Liver (tissue), 7 donors: ENCODE measurements at regions not wholly inside any gene's neighbourhood (a gene's known extent, or its start where the extent isn't known, plus 50 kb on each side); places are given as distances from the start of the nearest gene placed in this dataset.

Experiments
- DNase-seq: peaks from one replicate; pipeline ENCODE4 v3.0.0-alpha.2; 2017; ENCODE audit warnings: low spot score
- H3K27ac ChIP-seq, 2 donors: one replicate each; pipeline ENCODE4 v1.7.0; 2013; ENCODE audit warnings: inconsistent platforms in 2 of 2, low read length in 2 of 2, control low read depth in 1 of 2, low read depth in 1 of 2, mild to moderate bottlenecking in 1 of 2
- H3K27me3 ChIP-seq, 4 donors: one replicate each; pipeline versions ENCODE4 v1.6.1 to v1.7.0; 2013; ENCODE audit warnings: low read length in 3 of 4, inconsistent platforms in 1 of 4, mild to moderate bottlenecking in 1 of 4, moderate library complexity in 1 of 4; ENCODE audit not compliant: control insufficient read depth in 4 of 4, insufficient read depth in 4 of 4
- H3K36me3 ChIP-seq, 4 donors: one replicate each; pipeline versions ENCODE4 v1.6.1 to v1.7.0; 2013; ENCODE audit warnings: low read length in 3 of 4, mild to moderate bottlenecking in 3 of 4, low read depth in 1 of 4, moderate library complexity in 1 of 4; ENCODE audit not compliant: control insufficient read depth in 4 of 4, insufficient read depth in 3 of 4
- H3K4me1 ChIP-seq, 4 donors: one replicate each; pipeline versions ENCODE4 v1.6.1 to v1.7.0; 2013; ENCODE audit warnings: low read length in 3 of 4, mild to moderate bottlenecking in 3 of 4, moderate library complexity in 1 of 4; ENCODE audit not compliant: control insufficient read depth in 4 of 4, insufficient read depth in 4 of 4
- H3K4me3 ChIP-seq, 3 donors: one replicate each; pipeline versions ENCODE4 v1.6.1 to v1.7.0; 2013; ENCODE audit warnings: low read length in 3 of 3, control low read depth in 1 of 3, low read depth in 1 of 3, mild to moderate bottlenecking in 1 of 3
- H3K9ac ChIP-seq, 2 donors: one replicate each; pipeline ENCODE4 v1.7.0; 2013; ENCODE audit warnings: low read length in 2 of 2, mild to moderate bottlenecking in 2 of 2, moderate library complexity in 2 of 2, control low read depth in 1 of 2, low read depth in 1 of 2
- H3K9me3 ChIP-seq, 4 donors: one replicate each; pipeline versions ENCODE4 v1.6.1 to v1.7.0; 2013; ENCODE audit warnings: low read length in 3 of 4; ENCODE audit not compliant: control insufficient read depth in 4 of 4
- EGR1 ChIP-seq, 2 donors: IDR thresholded peaks; 2 replicates each; pipeline ENCODE4 v1.6.1; 2016 to 2018; ENCODE audit warnings: antibody characterized with exemption in 2 of 2, low read depth in 2 of 2
- FOXA1 ChIP-seq: IDR thresholded peaks from 2 replicates; pipeline ENCODE4 v1.6.1; 2016; ENCODE audit warnings: antibody characterized with exemption
- GABPA ChIP-seq, 2 donors: IDR thresholded peaks in 1 of 2; conservative IDR thresholded peaks in 1 of 2; 2 replicates each; pipeline ENCODE4 v1.6.1; 2016; ENCODE audit warnings: antibody characterized with exemption in 2 of 2, mild to moderate bottlenecking in 1 of 2, moderate library complexity in 1 of 2
- HNF4A ChIP-seq, 2 donors: conservative IDR thresholded peaks; 2 replicates each; pipeline ENCODE4 v1.6.1; 2016; ENCODE audit warnings: antibody characterized with exemption in 2 of 2, mild to moderate bottlenecking in 2 of 2
- HNF4G ChIP-seq: IDR thresholded peaks from 2 replicates; pipeline ENCODE4 v1.6.1; 2016; ENCODE audit warnings: antibody characterized with exemption
- JUND ChIP-seq, 2 donors: IDR thresholded peaks; 2 replicates each; pipeline ENCODE4 v1.6.1; 2016; ENCODE audit warnings: antibody characterized with exemption in 2 of 2
- NR2F2 ChIP-seq: IDR thresholded peaks from 2 replicates; pipeline ENCODE4 v1.6.1; 2016; ENCODE audit warnings: antibody characterized with exemption
- SP1 ChIP-seq: IDR thresholded peaks from 2 replicates; pipeline ENCODE4 v1.6.1; 2018; ENCODE audit warnings: antibody characterized with exemption, mild to moderate bottlenecking
- TAF1 ChIP-seq: conservative IDR thresholded peaks from 2 replicates; pipeline ENCODE4 v1.6.1; 2016; ENCODE audit warnings: antibody characterized with exemption, mild to moderate bottlenecking
- YY1 ChIP-seq: IDR thresholded peaks from 2 replicates; pipeline ENCODE4 v1.6.1; 2016; ENCODE audit warnings: antibody characterized with exemption, mild to moderate bottlenecking
- WGBS: extraction: QIAGEN DNeasy Blood & Tissue Kit; methylation state at CpG from one replicate; pipeline ENCODE4 v1.1.7; 2013; 5-methylcytosine and 5-hydroxymethylcytosine counted together
- TF ChIP-seq, protein P1 (sequence below): IDR thresholded peaks from 2 replicates; pipeline ENCODE4 v1.6.1; 2016; ENCODE audit warnings: antibody characterized with exemption
- TF ChIP-seq, protein P2 (sequence below): IDR thresholded peaks from 2 replicates; pipeline ENCODE4 v1.6.1; 2016; ENCODE audit warnings: antibody characterized with exemption
- TF ChIP-seq, protein P3 (sequence below): IDR thresholded peaks from 2 replicates; pipeline ENCODE4 v1.6.1; 2016; ENCODE audit warnings: antibody characterized with exemption
- TF ChIP-seq, protein P4 (sequence below): IDR thresholded peaks from 2 replicates; pipeline ENCODE4 v1.6.1; 2016; ENCODE audit warnings: antibody characterized with exemption, mild to moderate bottlenecking
- donor health status: healthy.
- donor health status: healthy.
- donor health status: healthy.
- donor health status: healthy.

DNA sequence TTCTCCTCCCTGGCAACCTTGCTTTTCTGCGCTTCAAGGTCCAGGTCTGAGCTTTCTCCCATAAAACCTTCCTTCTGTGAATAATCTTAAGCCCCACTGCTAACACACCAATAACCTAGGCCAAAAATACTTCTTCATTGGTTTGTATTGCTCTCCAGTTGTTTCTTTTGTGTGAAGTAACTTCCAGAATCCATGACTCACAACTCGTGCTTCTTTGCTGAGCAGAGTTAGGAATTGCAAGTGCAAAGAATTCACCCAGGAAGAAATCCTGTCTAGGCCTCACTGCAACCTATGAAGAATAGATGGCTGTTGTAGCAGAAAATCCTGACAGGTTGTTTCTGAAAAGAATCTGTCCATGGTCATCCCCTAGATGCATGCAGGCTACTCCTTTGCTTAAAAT is 295.7 kb downstream of the MED10 start:
- Histone ChIP-seq H3K27ac (no peak overlapping the region), H3K9ac (no peak overlapping the region), H3K36me3 (no peaks in the 10 kb centered on the region), H3K4me3 (no peak overlapping the region), H3K27me3 (no peaks in the 10 kb centered on the region), H3K4me1 (no peaks in the 10 kb centered on the region), H3K9me3 (no peaks in the 10 kb centered on the region)
- no peak for TF ChIP-seq SP1
- TF ChIP-seq GABPA (IDR thresholded peaks at IDR 0.05 in 1 of 2, conservative IDR thresholded peaks at IDR 0.05 in 1 of 2): no peak
- TF ChIP-seq NR2F2: no peak
- no peak for DNase-seq
- 91% methylated on average over 2 of the region's 2 CpGs for whole genome bisulfite sequencing

DNA sequence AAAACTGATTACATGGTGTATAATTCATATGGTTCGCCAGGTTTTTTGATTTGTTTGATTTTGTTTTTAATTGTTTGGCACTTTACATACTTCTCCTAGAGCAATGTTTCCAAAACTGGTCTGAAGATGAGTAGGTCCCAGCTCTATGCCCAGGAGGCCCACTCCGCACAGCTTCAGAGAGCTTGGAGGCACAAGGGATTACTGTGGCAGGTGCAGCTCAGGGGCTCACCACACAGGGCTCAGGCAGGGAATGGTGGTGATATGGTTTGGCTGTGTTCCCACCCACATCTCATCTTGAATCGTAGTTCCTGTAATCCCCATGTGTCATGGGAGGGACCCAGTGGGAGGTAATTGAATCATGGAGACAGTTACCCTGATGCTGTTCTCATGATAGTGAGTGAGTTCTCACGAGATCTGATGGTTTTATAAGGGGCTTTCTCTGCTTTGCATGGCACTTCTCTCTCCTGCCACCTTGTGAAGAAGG is 296.6 kb downstream of the MED10 start:
- Histone ChIP-seq H3K27ac (no peak overlapping the region), H3K9ac (no peak overlapping the region), H3K27me3 (no peaks in the 10 kb centered on the region), H3K9me3 (no peaks in the 10 kb centered on the region), H3K4me1 (no peaks in the 10 kb centered on the region), H3K36me3 (no peaks in the 10 kb centered on the region), H3K4me3 (no peak overlapping the region)
- no peak for TF ChIP-seq EGR1 (IDR thresholded peaks at IDR 0.05; ENCODE audit: low read depth in 2 of 2)
- TF ChIP-seq, protein P1, sequence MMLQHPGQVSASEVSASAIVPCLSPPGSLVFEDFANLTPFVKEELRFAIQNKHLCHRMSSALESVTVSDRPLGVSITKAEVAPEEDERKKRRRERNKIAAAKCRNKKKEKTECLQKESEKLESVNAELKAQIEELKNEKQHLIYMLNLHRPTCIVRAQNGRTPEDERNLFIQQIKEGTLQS: no peak
- no peak for TF ChIP-seq HNF4G
- TF ChIP-seq FOXA1: no peak
- TF ChIP-seq, protein P2, sequence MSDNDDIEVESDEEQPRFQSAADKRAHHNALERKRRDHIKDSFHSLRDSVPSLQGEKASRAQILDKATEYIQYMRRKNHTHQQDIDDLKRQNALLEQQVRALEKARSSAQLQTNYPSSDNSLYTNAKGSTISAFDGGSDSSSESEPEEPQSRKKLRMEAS: no peak
- no peak for TF ChIP-seq GABPA (IDR thresholded peaks at IDR 0.05 in 1 of 2, conservative IDR thresholded peaks at IDR 0.05 in 1 of 2)
- no peak for TF ChIP-seq TAF1
- TF ChIP-seq, protein P3, sequence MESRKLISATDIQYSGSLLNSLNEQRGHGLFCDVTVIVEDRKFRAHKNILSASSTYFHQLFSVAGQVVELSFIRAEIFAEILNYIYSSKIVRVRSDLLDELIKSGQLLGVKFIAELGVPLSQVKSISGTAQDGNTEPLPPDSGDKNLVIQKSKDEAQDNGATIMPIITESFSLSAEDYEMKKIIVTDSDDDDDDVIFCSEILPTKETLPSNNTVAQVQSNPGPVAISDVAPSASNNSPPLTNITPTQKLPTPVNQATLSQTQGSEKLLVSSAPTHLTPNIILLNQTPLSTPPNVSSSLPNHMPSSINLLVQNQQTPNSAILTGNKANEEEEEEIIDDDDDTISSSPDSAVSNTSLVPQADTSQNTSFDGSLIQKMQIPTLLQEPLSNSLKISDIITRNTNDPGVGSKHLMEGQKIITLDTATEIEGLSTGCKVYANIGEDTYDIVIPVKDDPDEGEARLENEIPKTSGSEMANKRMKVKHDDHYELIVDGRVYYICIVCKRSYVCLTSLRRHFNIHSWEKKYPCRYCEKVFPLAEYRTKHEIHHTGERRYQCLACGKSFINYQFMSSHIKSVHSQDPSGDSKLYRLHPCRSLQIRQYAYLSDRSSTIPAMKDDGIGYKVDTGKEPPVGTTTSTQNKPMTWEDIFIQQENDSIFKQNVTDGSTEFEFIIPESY: no peak
- TF ChIP-seq SP1: no peak
- no peak for TF ChIP-seq JUND (IDR thresholded peaks at IDR 0.05)
- no peak for TF ChIP-seq HNF4A (conservative IDR thresholded peaks at IDR 0.05)
- no peak for TF ChIP-seq YY1
- TF ChIP-seq, protein P4, sequence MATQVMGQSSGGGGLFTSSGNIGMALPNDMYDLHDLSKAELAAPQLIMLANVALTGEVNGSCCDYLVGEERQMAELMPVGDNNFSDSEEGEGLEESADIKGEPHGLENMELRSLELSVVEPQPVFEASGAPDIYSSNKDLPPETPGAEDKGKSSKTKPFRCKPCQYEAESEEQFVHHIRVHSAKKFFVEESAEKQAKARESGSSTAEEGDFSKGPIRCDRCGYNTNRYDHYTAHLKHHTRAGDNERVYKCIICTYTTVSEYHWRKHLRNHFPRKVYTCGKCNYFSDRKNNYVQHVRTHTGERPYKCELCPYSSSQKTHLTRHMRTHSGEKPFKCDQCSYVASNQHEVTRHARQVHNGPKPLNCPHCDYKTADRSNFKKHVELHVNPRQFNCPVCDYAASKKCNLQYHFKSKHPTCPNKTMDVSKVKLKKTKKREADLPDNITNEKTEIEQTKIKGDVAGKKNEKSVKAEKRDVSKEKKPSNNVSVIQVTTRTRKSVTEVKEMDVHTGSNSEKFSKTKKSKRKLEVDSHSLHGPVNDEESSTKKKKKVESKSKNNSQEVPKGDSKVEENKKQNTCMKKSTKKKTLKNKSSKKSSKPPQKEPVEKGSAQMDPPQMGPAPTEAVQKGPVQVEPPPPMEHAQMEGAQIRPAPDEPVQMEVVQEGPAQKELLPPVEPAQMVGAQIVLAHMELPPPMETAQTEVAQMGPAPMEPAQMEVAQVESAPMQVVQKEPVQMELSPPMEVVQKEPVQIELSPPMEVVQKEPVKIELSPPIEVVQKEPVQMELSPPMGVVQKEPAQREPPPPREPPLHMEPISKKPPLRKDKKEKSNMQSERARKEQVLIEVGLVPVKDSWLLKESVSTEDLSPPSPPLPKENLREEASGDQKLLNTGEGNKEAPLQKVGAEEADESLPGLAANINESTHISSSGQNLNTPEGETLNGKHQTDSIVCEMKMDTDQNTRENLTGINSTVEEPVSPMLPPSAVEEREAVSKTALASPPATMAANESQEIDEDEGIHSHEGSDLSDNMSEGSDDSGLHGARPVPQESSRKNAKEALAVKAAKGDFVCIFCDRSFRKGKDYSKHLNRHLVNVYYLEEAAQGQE: no peak
- no peak for TF ChIP-seq NR2F2
- DNase-seq: no peak
- 77% methylated on average over 4 of the region's 4 CpGs for WGBS
